Testis (tissue), 2 donors: ENCODE measurements at regions not wholly inside any gene's neighbourhood (a gene's known extent, or its start where the extent isn't known, plus 50 kb on each side); places are given as distances from the start of the nearest gene placed in this dataset.

Experiments
- CTCF ChIP-seq, 3 experiments: fragments of 450-650 bp in 2 of 3; fragments of 200-600 bp in 1 of 3; sonication (generic) in 1 of 3; IDR thresholded peaks; one replicate each; pipeline ENCODE4 v1.5.1; 2016 to 2019; ENCODE audit warnings: antibody characterized with exemption in 3 of 3, mild to moderate bottlenecking in 2 of 3, moderate library complexity in 1 of 3
- POLR2A ChIP-seq: fragments of 450-650 bp; IDR thresholded peaks from one replicate; pipeline ENCODE4 v1.6.1; 2017; ENCODE audit warnings: antibody characterized with exemption, mild to moderate bottlenecking, moderate library complexity

GRCh38 chr4:121266982-121267381, 102.9 kb upstream of the TNIP3 start:
- TF ChIP-seq CTCF (IDR thresholded peaks at IDR 0.05): no peak
- TF ChIP-seq POLR2A: no peak
